ENCODE measurements at regions not wholly inside any gene's neighbourhood (a gene's known extent, or its start where the extent isn't known, plus 50 kb on each side); places are given as distances from the start of the nearest gene placed in this dataset.

DNA sequence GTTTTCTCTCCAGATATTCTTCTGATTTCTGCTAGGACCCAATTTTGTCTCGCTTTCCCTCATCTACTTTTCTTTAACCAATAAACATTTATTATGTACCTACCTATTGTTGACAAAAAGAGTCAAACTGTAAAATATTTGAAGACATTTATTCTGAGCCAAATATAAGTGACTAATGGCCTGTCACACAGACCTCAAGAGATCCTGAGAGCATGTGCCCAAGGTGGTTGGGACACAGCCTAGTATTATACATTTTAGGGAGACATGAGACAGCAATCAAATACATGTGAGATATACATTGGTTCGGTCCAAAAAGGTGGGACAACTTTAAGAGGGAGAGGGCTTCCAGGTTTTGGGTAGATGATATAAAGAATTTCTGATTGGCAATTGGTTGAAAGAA is 191.8 kb downstream of the NXNL2 start:
- H4K8ac ChIP-seq (ENCODE audit: low read depth in 2 of 2, low read length in 2 of 2) = no peak overlapping the region
- H3K27me3 ChIP-seq (ENCODE audit: control insufficient read depth, insufficient read depth, low read length) = 0 out of 2 replicates have a peak, but pooled peaks cover 2% of the 10 kb centered on the region
- 100% methylated on average over 1 of the region's 2 CpGs for WGBS, 2 experiments (ENCODE audit: extremely low coverage in 2 of 2, insufficient read length in 1 of 2)
- peaks cover 6% of the 10 kb centered on the region for H3K4me1 ChIP-seq (ENCODE audit: control insufficient read depth, insufficient read depth, low read length)
- ATAC-seq (ENCODE audit: low read depth) (no peak), DNase-seq (no peak)
- CTCF ChIA-PET = no interaction called here
- no peak overlapping the region for H3K4me2 ChIP-seq (ENCODE audit: low read depth, low read length)
- no peak overlapping the region for H4K91ac ChIP-seq (ENCODE audit: insufficient read depth, low read depth, low read length)
- H2BK15ac ChIP-seq (ENCODE audit: low read depth, low read length) = no peak overlapping the region
- H3K18ac ChIP-seq (ENCODE audit: low read depth, low read length) = no peak overlapping the region
- in situ Hi-C loops (cut with MboI; ENCODE audit: low sequenced_read_pairs) (no loop called here), intact Hi-C loops (cut with micrococcal nuclease) (no loop called here), dilution Hi-C loops (cut with HindIII; ENCODE audit: low sequenced_read_pairs, unreplicated experiment) (no loop called here)
- no peaks in the 10 kb centered on the region for H4K20me1 ChIP-seq (ENCODE audit: insufficient read depth, low read length)
- no peak overlapping the region for H3K23ac ChIP-seq (ENCODE audit: low read depth, low read length)
- no peak overlapping the region for H2AFZ ChIP-seq (replicated peaks; ENCODE audit: low read length, poor library complexity)
- H3K14ac ChIP-seq (replicated peaks; ENCODE audit: low read depth, low read length) = no peak overlapping the region
- no peak overlapping the region for H3K9ac ChIP-seq (ENCODE audit: low read depth, low read length)
- no peak overlapping the region for H3K4me3 ChIP-seq (ENCODE audit: insufficient read depth, low read depth, low read length)
- H3K79me1 ChIP-seq (ENCODE audit: low read depth in 1 of 2, low read length in 2 of 2) = no peaks in the 10 kb centered on the region
- H3K9me1 ChIP-seq (ENCODE audit: insufficient read depth, low read length) = 0 out of 2 replicates have a peak, but pooled peaks cover 2% of the 10 kb centered on the region
- no peak overlapping the region for H2BK120ac ChIP-seq (ENCODE audit: low read depth, low read length)
- H2BK20ac ChIP-seq (ENCODE audit: low read depth, low read length) = no peak overlapping the region
- H3K56ac ChIP-seq (ENCODE audit: extremely low read depth, insufficient read depth, low read length) = no peak overlapping the region
- BruUV-seq (replicated peaks) = no TSS peak
- H2BK5ac ChIP-seq (ENCODE audit: low read depth, low read length, poor library complexity, severe bottlenecking) = no peak overlapping the region
- POLR2A ChIA-PET (ENCODE audit: unreplicated experiment) = no interaction called here
- H3K4ac ChIP-seq (ENCODE audit: low read depth, low read length) = no peak overlapping the region
- no peak overlapping the region for H2AK9ac ChIP-seq (replicated peaks; ENCODE audit: low read depth, low read length, poor library complexity)
- no peak overlapping the region for H2AK5ac ChIP-seq (ENCODE audit: low read depth, low read length)
- H3K27ac ChIP-seq (ENCODE audit: insufficient read depth, low read length) = no peak overlapping the region
- no peaks in the 10 kb centered on the region for H3K36me3 ChIP-seq (ENCODE audit: control insufficient read depth, insufficient read depth, low read length)
- TF ChIP-seq RFX5 (IDR thresholded peaks at IDR 0.05; ENCODE audit: low read depth, low read length) (no peak), SMC3 (IDR thresholded peaks at IDR 0.05; ENCODE audit: low read depth, low read length) (no peak), NFE2L2 (IDR thresholded peaks at IDR 0.05; ENCODE audit: low read depth, low read length) (no peak), CHD1 (IDR thresholded peaks at IDR 0.05; ENCODE audit: low read depth, low read length) (no peak), RAD21 (IDR thresholded peaks at IDR 0.05; ENCODE audit: low read length) (no peak), MAZ (IDR thresholded peaks at IDR 0.05; ENCODE audit: borderline replicate concordance, low read depth, low read length) (no peak), RCOR1 (IDR thresholded peaks at IDR 0.05; ENCODE audit: insufficient replicate concordance, low read length) (no peak), MXI1 (IDR thresholded peaks at IDR 0.05; ENCODE audit: borderline replicate concordance, low read depth, low read length) (no peak), ELK1 (IDR thresholded peaks at IDR 0.05; ENCODE audit: borderline replicate concordance, low read depth, low read length) (no peak)
- H3K9me3 ChIP-seq (ENCODE audit: control insufficient read depth, insufficient read depth, low read length) = no peaks in the 10 kb centered on the region
- no peak overlapping the region for H4K5ac ChIP-seq (ENCODE audit: low read depth, low read length)

All from IMR-90 (cell line).